ENCODE measurements at regions not wholly inside any gene's neighbourhood (a gene's known extent, or its start where the extent isn't known, plus 50 kb on each side); places are given as distances from the start of the nearest gene placed in this dataset.

DNA sequence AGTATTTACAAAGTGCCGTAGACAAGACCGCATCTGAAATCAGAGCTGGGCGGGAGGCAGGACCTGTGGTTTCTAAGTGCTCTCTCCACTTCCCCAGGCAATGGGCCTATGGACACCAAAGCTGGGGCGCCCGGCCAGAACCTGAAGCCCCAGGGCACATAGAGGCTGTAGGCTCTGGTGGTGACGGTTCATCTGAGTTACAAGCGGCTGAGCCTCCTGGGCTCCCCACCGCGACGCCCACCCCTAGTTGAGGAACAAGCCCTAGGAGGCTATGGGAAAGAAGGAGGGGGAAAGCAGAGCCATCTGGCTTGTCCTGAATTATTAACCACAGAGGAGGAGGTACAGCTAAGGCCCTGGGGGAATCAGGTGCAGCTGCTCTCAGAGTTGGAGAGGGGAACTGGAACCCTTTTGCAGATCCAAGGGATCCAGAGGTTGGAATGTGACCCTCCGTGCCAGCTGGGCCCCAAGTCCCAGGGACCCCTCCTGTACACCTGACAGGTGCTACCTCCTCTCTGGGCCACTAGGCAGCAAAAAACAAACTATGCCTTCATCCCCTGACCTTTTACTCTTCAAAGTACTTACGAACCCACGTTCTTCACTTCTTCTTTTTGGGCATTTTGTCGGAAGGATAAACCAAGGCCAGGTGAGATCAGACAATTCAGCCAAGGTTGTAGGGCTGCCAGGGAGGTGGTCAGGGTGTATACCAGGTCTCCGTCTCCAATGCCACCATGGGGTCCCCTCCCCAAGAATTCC is 77.2 kb downstream of the ARL6IP4 start:
- ChIA-PET CTCF (no interaction called here), POLR2A (no interaction called here)
- TF ChIP-seq CTBP1 (IDR thresholded peaks at IDR 0.05; ENCODE audit: borderline replicate concordance), result no peak
- TF ChIP-seq SUZ12 (IDR thresholded peaks at IDR 0.05), result no peak
- TF ChIP-seq FOXK2 (IDR thresholded peaks at IDR 0.05), result no peak
- no peak for TF ChIP-seq L3MBTL2 (conservative IDR thresholded peaks at IDR 0.05)
- no peak for TF ChIP-seq ARNT (IDR thresholded peaks at IDR 0.05)
- no peak for TF ChIP-seq FOXM1 (IDR thresholded peaks at IDR 0.05; ENCODE audit: borderline replicate concordance)
- no peak for TF ChIP-seq ZNF384 (IDR thresholded peaks at IDR 0.05)
- no peak for TF ChIP-seq HDGF (IDR thresholded peaks at IDR 0.05; ENCODE audit: borderline replicate concordance)
- no peak for TF ChIP-seq NFRKB (IDR thresholded peaks at IDR 0.05)
- no peak for TF ChIP-seq ELF4 (IDR thresholded peaks at IDR 0.05)
- TF ChIP-seq FOXA1 (IDR thresholded peaks at IDR 0.05), result no peak
- no peak for TF ChIP-seq TARDBP (IDR thresholded peaks at IDR 0.05)
- TF ChIP-seq LEF1 (IDR thresholded peaks at IDR 0.05; ENCODE audit: borderline replicate concordance), result no peak
- TF ChIP-seq, protein P1, sequence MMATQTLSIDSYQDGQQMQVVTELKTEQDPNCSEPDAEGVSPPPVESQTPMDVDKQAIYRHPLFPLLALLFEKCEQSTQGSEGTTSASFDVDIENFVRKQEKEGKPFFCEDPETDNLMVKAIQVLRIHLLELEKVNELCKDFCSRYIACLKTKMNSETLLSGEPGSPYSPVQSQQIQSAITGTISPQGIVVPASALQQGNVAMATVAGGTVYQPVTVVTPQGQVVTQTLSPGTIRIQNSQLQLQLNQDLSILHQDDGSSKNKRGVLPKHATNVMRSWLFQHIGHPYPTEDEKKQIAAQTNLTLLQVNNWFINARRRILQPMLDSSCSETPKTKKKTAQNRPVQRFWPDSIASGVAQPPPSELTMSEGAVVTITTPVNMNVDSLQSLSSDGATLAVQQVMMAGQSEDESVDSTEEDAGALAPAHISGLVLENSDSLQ (IDR thresholded peaks at IDR 0.05), result no peak
- DNase-seq (ENCODE audit: extremely low spot score), result no peak

DNA sequence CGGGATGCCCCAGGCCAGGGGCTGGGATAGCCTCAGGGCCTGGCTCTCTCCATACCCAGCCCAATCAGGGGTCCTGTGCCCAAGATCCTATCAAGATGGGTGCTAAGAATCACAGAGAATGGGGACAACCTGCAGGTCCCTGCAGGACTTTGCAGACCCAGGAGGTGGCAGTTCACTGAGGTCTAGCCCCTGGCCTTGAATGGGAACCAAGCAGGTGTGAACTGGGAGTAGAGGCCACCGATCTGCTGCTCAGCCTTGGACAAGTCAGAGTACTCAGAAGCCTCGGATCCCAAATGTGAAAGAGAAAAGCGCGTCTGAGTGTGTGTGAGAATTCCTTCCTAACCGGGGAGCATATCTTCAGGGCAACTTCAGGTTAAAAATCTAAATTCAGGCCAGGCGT is 76.2 kb downstream of the ARL6IP4 start:
- CTCF ChIA-PET, result interaction anchor here (1.0 kb wide), 1 partner anchor 14 kb away, joined by 3 read pairs; no protein-coding TSS in a partner anchor
- TF ChIP-seq TARDBP (IDR thresholded peaks at IDR 0.05), result no peak
- TF ChIP-seq, protein P1 (IDR thresholded peaks at IDR 0.05), result no peak
- no peak for TF ChIP-seq ARNT (IDR thresholded peaks at IDR 0.05)
- no peak for TF ChIP-seq HDGF (IDR thresholded peaks at IDR 0.05; ENCODE audit: borderline replicate concordance)
- no peak for TF ChIP-seq FOXM1 (IDR thresholded peaks at IDR 0.05; ENCODE audit: borderline replicate concordance)
- no peak for TF ChIP-seq BHLHE40 (IDR thresholded peaks at IDR 0.05; ENCODE audit: borderline replicate concordance)
- TF ChIP-seq FOXA1 (IDR thresholded peaks at IDR 0.05), result no peak
- no peak for TF ChIP-seq FOXK2 (IDR thresholded peaks at IDR 0.05)
- TF ChIP-seq L3MBTL2 (conservative IDR thresholded peaks at IDR 0.05), result no peak
- no peak for TF ChIP-seq ZNF384 (IDR thresholded peaks at IDR 0.05)
- TF ChIP-seq SP1 (IDR thresholded peaks at IDR 0.05), result no peak
- TF ChIP-seq NFRKB (IDR thresholded peaks at IDR 0.05), result no peak
- TF ChIP-seq SUZ12 (IDR thresholded peaks at IDR 0.05), result no peak
- no peak for TF ChIP-seq ELF4 (IDR thresholded peaks at IDR 0.05)
- TF ChIP-seq LEF1 (IDR thresholded peaks at IDR 0.05; ENCODE audit: borderline replicate concordance), result no peak
- no peak for TF ChIP-seq CTBP1 (IDR thresholded peaks at IDR 0.05; ENCODE audit: borderline replicate concordance)
- POLR2A ChIA-PET, result no interaction called here
- DNase-seq (ENCODE audit: extremely low spot score), result no peak

DNA sequence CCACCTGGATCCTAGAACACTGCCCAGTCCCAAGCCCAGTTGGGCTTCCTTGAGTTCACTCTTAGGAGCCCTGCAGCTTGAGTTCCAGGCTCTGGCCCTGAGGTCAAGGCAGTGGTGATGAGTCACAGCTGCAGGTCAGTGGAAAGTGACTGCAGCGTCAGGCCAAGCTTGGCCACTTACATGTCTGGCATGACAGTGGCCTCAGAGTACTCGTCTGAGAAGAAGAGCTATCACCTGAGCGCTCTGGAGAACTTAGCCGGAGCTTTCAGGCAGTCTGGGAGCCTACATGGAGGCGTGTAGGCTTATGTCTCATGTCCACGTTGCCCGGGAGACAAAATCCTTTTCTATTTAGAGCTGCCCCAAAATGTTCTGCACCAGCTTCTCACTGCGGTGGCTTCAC is 75.6 kb downstream of the ARL6IP4 start:
- no peak for DNase-seq (ENCODE audit: extremely low spot score)
- CTCF ChIA-PET, result interaction anchor here (1.0 to 1.4 kb wide), 3 partner anchors 8 to 14 kb away, joined by 3 to 5 read pairs (median 3); no protein-coding TSS in a partner anchor
- no peak for TF ChIP-seq FOXA1 (IDR thresholded peaks at IDR 0.05)
- TF ChIP-seq, protein P1 (IDR thresholded peaks at IDR 0.05), result no peak
- no peak for TF ChIP-seq ARNT (IDR thresholded peaks at IDR 0.05)
- TF ChIP-seq CTBP1 (IDR thresholded peaks at IDR 0.05; ENCODE audit: borderline replicate concordance), result no peak
- TF ChIP-seq ZNF384 (IDR thresholded peaks at IDR 0.05), result no peak
- TF ChIP-seq SP1 (IDR thresholded peaks at IDR 0.05), result no peak
- TF ChIP-seq L3MBTL2 (conservative IDR thresholded peaks at IDR 0.05), result no peak
- no peak for TF ChIP-seq TARDBP (IDR thresholded peaks at IDR 0.05)
- TF ChIP-seq FOXK2 (IDR thresholded peaks at IDR 0.05), result no peak
- TF ChIP-seq FOXM1 (IDR thresholded peaks at IDR 0.05; ENCODE audit: borderline replicate concordance), result no peak
- TF ChIP-seq HDGF (IDR thresholded peaks at IDR 0.05; ENCODE audit: borderline replicate concordance), result no peak
- TF ChIP-seq SUZ12 (IDR thresholded peaks at IDR 0.05), result no peak
- no peak for TF ChIP-seq BHLHE40 (IDR thresholded peaks at IDR 0.05; ENCODE audit: borderline replicate concordance)
- no peak for TF ChIP-seq NFRKB (IDR thresholded peaks at IDR 0.05)
- no peak for TF ChIP-seq LEF1 (IDR thresholded peaks at IDR 0.05; ENCODE audit: borderline replicate concordance)
- TF ChIP-seq ELF4 (IDR thresholded peaks at IDR 0.05), result no peak
- POLR2A ChIA-PET, result interaction anchor here (0.8 to 1.1 kb wide), 3 partner anchors 19 to 176 kb away, joined by 3 read pairs; partner anchors contain the start of gene MPHOSPH9

DNA sequence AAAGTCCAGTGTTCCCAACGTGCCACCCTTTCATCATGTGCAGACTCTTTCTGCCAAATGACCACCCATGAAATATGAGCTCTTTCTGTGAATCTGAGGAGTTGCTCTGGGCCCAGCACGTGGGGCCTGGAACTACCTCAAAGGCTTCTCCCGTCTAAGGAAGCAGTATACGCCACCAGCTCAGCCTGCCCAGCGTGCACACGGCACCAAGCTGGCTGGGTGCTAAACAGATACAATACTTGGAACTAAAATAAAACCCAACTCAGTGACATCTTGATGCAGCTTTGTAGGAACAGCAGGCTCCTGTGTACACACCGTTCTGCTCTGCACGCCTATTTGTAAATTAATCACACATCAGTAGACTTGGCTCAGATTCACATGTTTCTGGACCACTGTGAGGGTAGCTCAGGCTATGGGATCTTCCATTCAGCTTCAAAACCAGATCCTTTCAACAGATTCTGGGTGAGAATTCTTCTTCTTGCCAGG is 74.8 kb downstream of the ARL6IP4 start:
- peak; percentile 32 for DNase-seq (ENCODE audit: extremely low spot score)
- CTCF ChIA-PET, result interaction anchor here (0.7 to 1.4 kb wide), 3 partner anchors 8 to 63 kb away, joined by 3 to 5 read pairs (median 3); no protein-coding TSS in a partner anchor
- peak; percentile 67 for TF ChIP-seq L3MBTL2 (conservative IDR thresholded peaks at IDR 0.05)
- TF ChIP-seq, protein P1 (IDR thresholded peaks at IDR 0.05), result no peak
- POLR2A ChIA-PET, result interaction anchor here (0.8 to 1.1 kb wide), 3 partner anchors 19 to 177 kb away, joined by 3 read pairs; partner anchors contain the start of gene MPHOSPH9

DNA sequence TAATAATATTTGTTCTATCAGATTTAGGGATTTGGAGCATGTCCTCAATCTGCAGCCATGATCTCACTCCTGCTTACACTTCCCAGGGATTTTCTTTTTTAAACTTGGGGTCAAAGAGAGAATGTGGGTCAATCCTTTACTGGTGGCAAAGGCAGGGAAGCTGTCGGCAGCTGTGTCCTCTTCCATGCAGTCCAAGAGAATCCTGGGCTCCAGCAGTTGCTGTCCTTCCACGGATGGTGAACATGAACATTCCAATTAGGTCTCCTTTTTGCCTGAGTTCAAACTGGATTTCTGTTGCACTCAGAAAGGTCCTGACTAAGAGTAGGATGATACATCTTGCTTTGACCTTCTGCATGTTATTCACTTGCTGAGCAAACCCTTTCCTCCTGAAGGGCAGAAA is 73.9 kb downstream of the ARL6IP4 start:
- DNase-seq (ENCODE audit: extremely low spot score), result no peak
- ChIA-PET POLR2A (no interaction called here), CTCF (no interaction called here)
- TF ChIP-seq BHLHE40 (IDR thresholded peaks at IDR 0.05; ENCODE audit: borderline replicate concordance) (no peak), FOXM1 (IDR thresholded peaks at IDR 0.05; ENCODE audit: borderline replicate concordance) (no peak), ARNT (IDR thresholded peaks at IDR 0.05) (no peak), FOXK2 (IDR thresholded peaks at IDR 0.05) (no peak), LEF1 (IDR thresholded peaks at IDR 0.05; ENCODE audit: borderline replicate concordance) (no peak), L3MBTL2 (conservative IDR thresholded peaks at IDR 0.05) (no peak), HDGF (IDR thresholded peaks at IDR 0.05; ENCODE audit: borderline replicate concordance) (no peak), ZNF384 (IDR thresholded peaks at IDR 0.05) (no peak), NFRKB (IDR thresholded peaks at IDR 0.05) (no peak), SUZ12 (IDR thresholded peaks at IDR 0.05) (no peak), FOXA1 (IDR thresholded peaks at IDR 0.05) (no peak), CTBP1 (IDR thresholded peaks at IDR 0.05; ENCODE audit: borderline replicate concordance) (no peak), TARDBP (IDR thresholded peaks at IDR 0.05) (no peak), SP1 (IDR thresholded peaks at IDR 0.05) (no peak), ELF4 (IDR thresholded peaks at IDR 0.05) (no peak)
- TF ChIP-seq, protein P1 (IDR thresholded peaks at IDR 0.05), result no peak

Data from HEK293T (cell line).